CD4-positive, CD25-positive, alpha-beta regulatory T cell (primary cell): ENCODE measurements at regions not wholly inside any gene's neighbourhood (a gene's known extent, or its start where the extent isn't known, plus 50 kb on each side); places are given as distances from the start of the nearest gene placed in this dataset.

Source experiments
- ATAC-seq, 2 donors: fragments of 150-1000 bp; cut with Tn5 transposase; one replicate each; pipeline ENCODE4 v1.10.0; 2021; ENCODE audit warnings: low read depth in 2 of 2, moderate number of reproducible peaks in 2 of 2, moderate library complexity in 1 of 2
- DNase-seq, 3 donors: peaks; one replicate each; pipeline versions ENCODE4 v3.0.0 to v3.0.0-alpha.2; 2012 to 2022; ENCODE audit warnings: mixed read lengths in 1 of 3
- H3K27ac ChIP-seq: one replicate; pipeline ENCODE4 v1.7.0; 2013; ENCODE audit warnings: mild to moderate bottlenecking, low read length; ENCODE audit not compliant: insufficient read depth, poor library complexity, severe bottlenecking
- H3K27me3 ChIP-seq: one replicate; pipeline ENCODE4 v1.7.0; 2013; ENCODE audit warnings: low read length; ENCODE audit not compliant: control insufficient read depth, insufficient read depth
- H3K36me3 ChIP-seq: one replicate; pipeline ENCODE4 v1.7.0; 2013; ENCODE audit warnings: mild to moderate bottlenecking, low read length, moderate library complexity; ENCODE audit not compliant: control insufficient read depth, insufficient read depth
- H3K4me1 ChIP-seq: 2 replicates; pipeline ENCODE4 v1.7.0; 2013; ENCODE audit warnings: mild to moderate bottlenecking, low read length; ENCODE audit not compliant: insufficient read depth, control insufficient read depth, poor library complexity, severe bottlenecking
- H3K4me3 ChIP-seq: one replicate; pipeline ENCODE4 v1.7.0; 2013; ENCODE audit warnings: low read depth, mild to moderate bottlenecking, low read length, moderate library complexity
- H3K9me3 ChIP-seq, 2 experiments: 1 replicate in 1 of 2; 2 replicates in 1 of 2; pipeline ENCODE4 v1.7.0; 2013; ENCODE audit warnings: low read length in 2 of 2, mild to moderate bottlenecking in 1 of 2, moderate library complexity in 1 of 2; ENCODE audit not compliant: control insufficient read depth in 2 of 2
- H3K27ac Mint-ChIP-seq, 3 donors: one replicate each; pipeline ENCODE4 v1.8.0; 2020 to 2022; ENCODE audit warnings: mild to moderate bottlenecking in 3 of 3, mixed read lengths in 3 of 3, moderate library complexity in 2 of 3
- H3K27me3 Mint-ChIP-seq: one replicate; pipeline ENCODE4 v1.8.0; 2022; ENCODE audit warnings: mild to moderate bottlenecking, mixed read lengths
- H3K36me3 Mint-ChIP-seq: one replicate; pipeline ENCODE4 v1.8.0; 2020; ENCODE audit warnings: mixed read lengths
- H3K4me1 Mint-ChIP-seq, 4 donors: one replicate each; pipeline ENCODE4 v1.8.0; 2020 to 2022; ENCODE audit warnings: mixed read lengths in 4 of 4, mild to moderate bottlenecking in 1 of 4
- H3K4me3 Mint-ChIP-seq, 4 donors: one replicate each; pipeline ENCODE4 v1.8.0; 2020 to 2022; ENCODE audit warnings: mild to moderate bottlenecking in 4 of 4, mixed read lengths in 4 of 4, moderate library complexity in 3 of 4
- H3K9me3 Mint-ChIP-seq, 7 donors: one replicate each; pipeline ENCODE4 v1.8.0; 2020 to 2022; ENCODE audit warnings: mixed read lengths in 7 of 7, mild to moderate bottlenecking in 3 of 7, moderate library complexity in 2 of 7

- H3K36me3 Mint-ChIP-seq, result no peaks in the 10 kb centered on the region
- peaks cover 17% of the 10 kb centered on the region for H3K27me3 Mint-ChIP-seq
- no peaks in the 10 kb centered on the region for H3K9me3 ChIP-seq
- H3K4me3 Mint-ChIP-seq, result no peak overlapping the region
- peaks cover 0 to 3% (median 0%) of the 10 kb centered on the region in 7 donors for H3K9me3 Mint-ChIP-seq
- H3K36me3 ChIP-seq, result no peaks in the 10 kb centered on the region
- no peak overlapping the region for H3K27ac ChIP-seq
- no peak overlapping the region for H3K4me3 ChIP-seq
- H3K4me1 Mint-ChIP-seq, result no peaks in the 10 kb centered on the region
- no peak overlapping the region for H3K27ac Mint-ChIP-seq
- H3K27me3 ChIP-seq, result no peaks in the 10 kb centered on the region
- DNase-seq (no peak), ATAC-seq (no peak)
- H3K4me1 ChIP-seq, result no peaks in the 10 kb centered on the region
Observed at GRCh38 chr16:56108056-56108471, 83.2 kb upstream of the GNAO1 start.

GRCh38 chr16:56106527-56106926 lies 84.8 kb upstream of the GNAO1 start:
- H3K27me3 ChIP-seq, result no peaks in the 10 kb centered on the region
- Mint-ChIP-seq H3K27ac (no peak overlapping the region), H3K4me3 (no peak overlapping the region), H3K9me3 (peaks cover 0 to 3% (median 0%) of the 10 kb centered on the region in 7 donors), H3K27me3 (peaks cover 17% of the 10 kb centered on the region), H3K4me1 (no peaks in the 10 kb centered on the region), H3K36me3 (no peaks in the 10 kb centered on the region)
- H3K27ac ChIP-seq, result no peak overlapping the region
- no peaks in the 10 kb centered on the region for H3K4me1 ChIP-seq
- H3K36me3 ChIP-seq, result no peaks in the 10 kb centered on the region
- no peak for ATAC-seq
- no peak overlapping the region for H3K4me3 ChIP-seq
- H3K9me3 ChIP-seq, result no peaks in the 10 kb centered on the region
- DNase-seq, result no peak

GRCh38 chr16:56102906-56103305 lies 88.4 kb upstream of the GNAO1 start:
- ATAC-seq (no peak), DNase-seq (no peak)
- Histone ChIP-seq H3K27ac (no peak overlapping the region), H3K27me3 (no peaks in the 10 kb centered on the region), H3K4me3 (no peak overlapping the region), H3K4me1 (no peaks in the 10 kb centered on the region), H3K9me3 (no peaks in the 10 kb centered on the region), H3K36me3 (no peaks in the 10 kb centered on the region)
- H3K36me3 Mint-ChIP-seq, result no peaks in the 10 kb centered on the region
- no peak overlapping the region for H3K27ac Mint-ChIP-seq
- no peaks in the 10 kb centered on the region for H3K4me1 Mint-ChIP-seq
- H3K27me3 Mint-ChIP-seq, result peaks cover 21% of the 10 kb centered on the region
- no peak overlapping the region for H3K4me3 Mint-ChIP-seq
- peaks cover 0 to 3% (median 0%) of the 10 kb centered on the region in 7 donors for H3K9me3 Mint-ChIP-seq

- Histone ChIP-seq H3K4me1 (no peaks in the 10 kb centered on the region), H3K4me3 (no peak overlapping the region), H3K36me3 (no peaks in the 10 kb centered on the region), H3K27ac (no peak overlapping the region), H3K27me3 (peaks cover 1% of the 10 kb centered on the region), H3K9me3 (no peaks in the 10 kb centered on the region)
- H3K27me3 Mint-ChIP-seq, result peaks cover 26% of the 10 kb centered on the region
- no peak for ATAC-seq
- no peaks in the 10 kb centered on the region for H3K4me1 Mint-ChIP-seq
- no peak overlapping the region for H3K27ac Mint-ChIP-seq
- H3K36me3 Mint-ChIP-seq, result no peaks in the 10 kb centered on the region
- H3K9me3 Mint-ChIP-seq, result peaks cover 0 to 3% (median 0%) of the 10 kb centered on the region in 7 donors
- no peak for DNase-seq
- H3K4me3 Mint-ChIP-seq, result no peak overlapping the region
Observed at GRCh38 chr16:56102183-56102686, 89.1 kb upstream of the GNAO1 start.

- ATAC-seq, result no peak
- Mint-ChIP-seq H3K4me1 (no peaks in the 10 kb centered on the region), H3K27ac (no peak overlapping the region)
Observed at GRCh38 chr16:56101480-56101879, 89.8 kb upstream of the GNAO1 start.

GRCh38 chr16:56097306-56097705 lies 94.0 kb upstream of the GNAO1 start:
- no peaks in the 10 kb centered on the region for H3K36me3 Mint-ChIP-seq
- Histone ChIP-seq H3K27me3 (peaks cover 2% of the 10 kb centered on the region), H3K4me3 (no peak overlapping the region), H3K27ac (no peak overlapping the region), H3K4me1 (no peaks in the 10 kb centered on the region), H3K36me3 (no peaks in the 10 kb centered on the region), H3K9me3 (no peaks in the 10 kb centered on the region)
- no peak overlapping the region for H3K27ac Mint-ChIP-seq
- DNase-seq, result no peak
- H3K27me3 Mint-ChIP-seq, result peaks cover 17% of the 10 kb centered on the region
- peaks cover 0 to 5% (median 0%) of the 10 kb centered on the region in 7 donors for H3K9me3 Mint-ChIP-seq
- no peak for ATAC-seq
- H3K4me3 Mint-ChIP-seq, result no peak overlapping the region
- no peaks in the 10 kb centered on the region for H3K4me1 Mint-ChIP-seq

More at GRCh38 chr16:56101480-56101879, 89.8 kb upstream of the GNAO1 start:
- H3K4me3 Mint-ChIP-seq, result no peak overlapping the region
- peaks cover 0 to 3% (median 0%) of the 10 kb centered on the region in 7 donors for H3K9me3 Mint-ChIP-seq
- no peak overlapping the region for H3K27ac ChIP-seq
- H3K36me3 Mint-ChIP-seq, result no peaks in the 10 kb centered on the region
- no peak overlapping the region for H3K4me3 ChIP-seq
- no peaks in the 10 kb centered on the region for H3K9me3 ChIP-seq
- peaks cover 2% of the 10 kb centered on the region for H3K27me3 ChIP-seq
- H3K27me3 Mint-ChIP-seq, result peaks cover 26% of the 10 kb centered on the region
- no peaks in the 10 kb centered on the region for H3K36me3 ChIP-seq
- no peaks in the 10 kb centered on the region for H3K4me1 ChIP-seq
- DNase-seq, result no peak

GRCh38 chr16:56094231-56094630 lies 97.1 kb upstream of the GNAO1 start:
- H3K4me3 Mint-ChIP-seq, result no peak overlapping the region
- Histone ChIP-seq H3K36me3 (no peaks in the 10 kb centered on the region), H3K27me3 (peaks cover 2% of the 10 kb centered on the region), H3K4me3 (no peak overlapping the region), H3K9me3 (no peaks in the 10 kb centered on the region), H3K4me1 (no peaks in the 10 kb centered on the region), H3K27ac (no peak overlapping the region)
- H3K4me1 Mint-ChIP-seq, result no peaks in the 10 kb centered on the region
- peaks cover 17% of the 10 kb centered on the region for H3K27me3 Mint-ChIP-seq
- H3K36me3 Mint-ChIP-seq, result no peaks in the 10 kb centered on the region
- no peak overlapping the region for H3K27ac Mint-ChIP-seq
- ATAC-seq (no peak), DNase-seq (no peak)
- H3K9me3 Mint-ChIP-seq, result peaks cover 0 to 5% (median 0%) of the 10 kb centered on the region in 7 donors

- Histone ChIP-seq H3K4me3 (no peak overlapping the region), H3K9me3 (no peaks in the 10 kb centered on the region), H3K27me3 (peaks cover 2% of the 10 kb centered on the region), H3K27ac (no peak overlapping the region), H3K36me3 (no peaks in the 10 kb centered on the region), H3K4me1 (no peaks in the 10 kb centered on the region)
- H3K9me3 Mint-ChIP-seq, result peaks cover 0 to 3% (median 0%) of the 10 kb centered on the region in 7 donors
- no peak overlapping the region for H3K27ac Mint-ChIP-seq
- H3K36me3 Mint-ChIP-seq, result no peaks in the 10 kb centered on the region
- H3K27me3 Mint-ChIP-seq, result peaks cover 10% of the 10 kb centered on the region
- ATAC-seq, result no peak
- DNase-seq, result no peak
- H3K4me3 Mint-ChIP-seq, result no peak overlapping the region
- no peaks in the 10 kb centered on the region for H3K4me1 Mint-ChIP-seq
Observed at GRCh38 chr16:56093055-56093454, 98.2 kb upstream of the GNAO1 start.
